ENCODE measurements at regions not wholly inside any gene's neighbourhood (a gene's known extent, or its start where the extent isn't known, plus 50 kb on each side); places are given as distances from the start of the nearest gene placed in this dataset.

DNA sequence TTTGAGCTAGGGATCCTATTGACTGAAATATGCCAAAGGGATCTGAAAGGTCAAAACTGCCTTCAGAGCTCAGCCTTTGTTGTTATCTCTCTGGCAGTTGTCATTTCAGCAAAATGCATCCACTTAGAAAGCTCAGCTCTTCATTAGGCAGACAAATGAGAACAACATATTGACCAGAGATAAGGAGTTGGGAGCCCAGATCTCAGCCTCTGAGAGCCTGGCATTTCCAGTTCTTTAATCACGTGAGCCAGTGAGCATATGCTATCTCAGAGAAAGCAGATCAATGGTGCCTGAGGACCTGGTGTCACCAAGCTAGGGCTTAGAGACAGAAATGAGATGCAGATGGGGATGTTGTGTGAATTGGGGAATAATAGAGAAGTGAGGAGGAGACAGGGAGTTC is 101.1 kb downstream of the DAD1 start:
- Histone ChIP-seq H3K14ac (ENCODE audit: insufficient read length) (no peak overlapping the region), H3K79me1 (ENCODE audit: low read depth, low read length) (no peaks in the 10 kb centered on the region), H3K27me3 (replicated peaks in 1 of 4; ENCODE audit: control insufficient read depth in 3 of 4, extremely low read depth in 1 of 4, insufficient read depth in 3 of 4, low read length in 3 of 4) (no peaks in the 10 kb centered on the region), H4K20me1 (replicated peaks in 1 of 2; ENCODE audit: control insufficient read depth in 1 of 2, insufficient read depth in 2 of 2, low read length in 2 of 2) (no peaks in the 10 kb centered on the region), H3K18ac (ENCODE audit: extremely low read depth, low read length) (no peak overlapping the region), H3K4me3 (ENCODE audit: extremely low read depth in 1 of 4, insufficient read depth in 2 of 4, low read depth in 3 of 4, low read length in 4 of 4) (no peak overlapping the region), H3K9ac (replicated peaks in 1 of 4; ENCODE audit: extremely low read depth in 1 of 4, low read depth in 3 of 4, low read length in 3 of 4) (no peak overlapping the region), H3K4ac (replicated peaks; ENCODE audit: insufficient read length, low read depth, low read length) (no peak overlapping the region), H4K8ac (ENCODE audit: extremely low read depth, insufficient read depth, low read length) (no peak overlapping the region), H4K5ac (ENCODE audit: insufficient read length, low read depth, low read length) (no peak overlapping the region), H3K9me3 (ENCODE audit: insufficient read depth in 2 of 2, low read depth in 1 of 2, low read length in 1 of 2) (no peaks in the 10 kb centered on the region), H2BK5ac (ENCODE audit: low read depth, low read length) (no peak overlapping the region), H4K91ac (replicated peaks; ENCODE audit: insufficient read length, low read length) (no peak overlapping the region), H3K23me2 (ENCODE audit: low read depth, low read length) (no peaks in the 10 kb centered on the region), H3K4me2 (ENCODE audit: insufficient read depth in 1 of 2, low read depth in 2 of 2, low read length in 2 of 2) (no peak overlapping the region), H2AFZ (ENCODE audit: low read length) (no peak overlapping the region), H2BK15ac (ENCODE audit: low read length) (no peak overlapping the region), H3K79me2 (ENCODE audit: control insufficient read depth in 1 of 2, insufficient read depth in 2 of 2, low read length in 2 of 2) (no peaks in the 10 kb centered on the region), H3K27ac (ENCODE audit: low read depth, low read length) (no peak overlapping the region), H2BK20ac (ENCODE audit: low read length) (no peak overlapping the region), H2BK12ac (ENCODE audit: low read depth, low read length) (no peak overlapping the region), H3K56ac (replicated peaks; ENCODE audit: insufficient read length, low read depth, low read length) (no peak overlapping the region), H3K23ac (ENCODE audit: insufficient read length) (no peak overlapping the region), H2AK5ac (ENCODE audit: low read depth, low read length) (no peak overlapping the region), H3K4me1 (replicated peaks in 1 of 4; ENCODE audit: control insufficient read depth in 3 of 4, insufficient read depth in 4 of 4, low read length in 3 of 4) (peaks cover 0 to 7% (median 0%) of the 10 kb centered on the region in 4 experiments; a peak in 2 of 7 replicates), H2BK120ac (replicated peaks; ENCODE audit: low read depth, low read length) (no peak overlapping the region), H3K36me3 (ENCODE audit: control insufficient read depth in 2 of 4, insufficient read depth in 4 of 4, low read length in 3 of 4) (no peaks in the 10 kb centered on the region)
- 85% methylated on average over 1 of the region's 1 CpG; no CpG with 5 or more reads in 1 of the 2 experiments for WGBS, 2 experiments (ENCODE audit: extremely low coverage in 1 of 2, insufficient coverage in 1 of 2, insufficient read length in 1 of 2, insufficient replicate concordance in 2 of 2, low coverage in 1 of 2, low lambda C conversion rate in 2 of 2, missing lambda C conversion rate in 1 of 2)
- DNase-seq (ENCODE audit: low read depth in 1 of 2, low spot score in 2 of 2) (no peak), FAIRE-seq (no peak)
- POLR2A ChIA-PET (ENCODE audit: partially characterized antibody): no interaction called here
- CTCF ChIA-PET (ENCODE audit: partially characterized antibody): interaction anchor here (0.8 to 3.3 kb wide), 6 partner anchors 9 to 99 kb away, joined by 3 to 13 read pairs (median 3); no protein-coding TSS in a partner anchor
- no peak for TF ChIP-seq JUND (IDR thresholded peaks at IDR 0.05; ENCODE audit: low read length)
- no peak for TF ChIP-seq CBX8 (IDR thresholded peaks at IDR 0.05; ENCODE audit: borderline replicate concordance, low read depth, low read length)
- TF ChIP-seq POLR2A (IDR thresholded peaks at IDR 0.05; ENCODE audit: control extremely low read depth in 1 of 2, low read depth in 2 of 2, low read length in 2 of 2): no peak
- TF ChIP-seq SRF (IDR thresholded peaks at IDR 0.05; ENCODE audit: low read depth, low read length): no peak
